ENCODE measurements at regions not wholly inside any gene's neighbourhood (a gene's known extent, or its start where the extent isn't known, plus 50 kb on each side); places are given as distances from the start of the nearest gene placed in this dataset.

GRCh38 chr3:76965122-76965725, 74.7 kb upstream of the ROBO2 start:
- TF ChIP-seq CTCF (IDR thresholded peaks at IDR 0.05; ENCODE audit: low read length) (no peak), EZH2 (optimal IDR thresholded peaks at IDR 0.05; ENCODE audit: low read depth, low read length) (no peak)
